ENCODE measurements at regions not wholly inside any gene's neighbourhood (a gene's known extent, or its start where the extent isn't known, plus 50 kb on each side); places are given as distances from the start of the nearest gene placed in this dataset.

- no peak for TF ChIP-seq CTCF (IDR thresholded peaks at IDR 0.05; ENCODE audit: low read depth, low read length, poor library complexity, severe bottlenecking)
- TF ChIP-seq EZH2phosphoT487 (IDR thresholded peaks at IDR 0.05; ENCODE audit: borderline replicate concordance, low read length): no peak
These were observed 437.0 kb downstream of the SIPA1L2 start for GRCh38 chr1:232192781-232193450.

Measured in DOHH2 (cell line).